HG03039 (cell line): ENCODE measurements at regions not wholly inside any gene's neighbourhood (a gene's known extent, or its start where the extent isn't known, plus 50 kb on each side); places are given as distances from the start of the nearest gene placed in this dataset.

ENCODE experiments used
- ATAC-seq: cut with Tn5 transposase; IDR thresholded peaks from one replicate; pipeline ENCODE4 v1.9.1; 2021; ENCODE audit warnings: mild to moderate bottlenecking, moderate library complexity; ENCODE audit not compliant: unreplicated experiment

DNA sequence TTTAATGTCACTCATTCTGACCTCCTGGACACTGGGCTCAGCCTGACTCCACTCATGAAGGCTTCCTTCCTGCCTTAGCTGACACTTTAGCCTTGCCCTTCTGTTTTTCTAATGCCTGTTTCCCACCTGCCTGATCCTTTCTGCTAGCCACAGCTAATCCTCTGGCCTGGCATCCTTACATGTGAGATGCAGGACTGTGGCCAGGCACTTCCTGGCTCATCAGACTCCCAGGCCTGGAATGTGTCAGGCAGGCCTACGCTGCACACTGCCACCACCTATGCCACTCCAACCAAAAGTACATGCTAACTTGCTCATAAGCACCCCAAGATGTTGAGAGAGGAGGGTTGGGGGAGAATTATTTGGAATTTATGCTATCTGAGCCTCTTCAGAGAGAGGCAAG, 138.8 kb upstream of the NALF2 start:
- no peak for ATAC-seq

DNA sequence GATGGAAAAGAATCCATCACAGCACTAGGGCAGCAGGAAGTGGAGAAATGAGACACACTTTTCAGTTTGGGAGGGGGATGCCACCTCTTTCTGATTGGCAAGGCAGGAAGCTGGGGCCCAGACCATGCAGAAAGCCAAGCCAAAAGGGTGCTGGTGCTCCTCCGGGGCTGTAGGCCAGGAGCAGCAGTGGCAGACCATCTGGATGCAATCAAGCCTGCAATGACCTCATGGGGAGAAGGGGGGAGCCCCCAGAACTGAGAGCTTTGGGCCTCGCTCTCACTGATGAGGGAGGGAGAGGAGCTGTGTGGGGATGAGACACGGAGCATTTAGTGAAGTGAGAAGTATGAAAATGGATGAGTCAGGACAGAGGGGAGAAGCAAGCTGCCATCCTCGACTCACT, 141.3 kb upstream of the NALF2 start:
- no peak for ATAC-seq

DNA sequence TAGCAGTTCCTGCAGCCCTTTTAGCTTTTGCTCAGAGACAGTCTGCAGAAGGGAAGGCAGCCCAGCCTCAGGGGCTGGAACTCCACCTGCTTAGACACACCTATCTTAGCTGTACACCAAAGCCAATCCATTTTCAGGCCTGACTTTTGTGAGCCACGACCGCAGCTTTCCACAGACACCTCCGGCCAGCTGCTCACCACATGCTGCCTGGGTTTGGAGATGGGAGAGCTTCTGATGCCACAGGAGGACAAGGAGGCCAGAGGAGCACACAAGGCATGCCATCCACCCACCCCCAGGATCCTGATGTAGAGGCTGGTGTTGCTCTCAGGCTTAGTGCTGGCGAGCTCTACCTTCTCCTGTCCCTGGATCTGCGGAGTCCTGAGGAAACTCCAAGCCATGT, 141.8 kb upstream of the NALF2 start:
- ATAC-seq: no peak

DNA sequence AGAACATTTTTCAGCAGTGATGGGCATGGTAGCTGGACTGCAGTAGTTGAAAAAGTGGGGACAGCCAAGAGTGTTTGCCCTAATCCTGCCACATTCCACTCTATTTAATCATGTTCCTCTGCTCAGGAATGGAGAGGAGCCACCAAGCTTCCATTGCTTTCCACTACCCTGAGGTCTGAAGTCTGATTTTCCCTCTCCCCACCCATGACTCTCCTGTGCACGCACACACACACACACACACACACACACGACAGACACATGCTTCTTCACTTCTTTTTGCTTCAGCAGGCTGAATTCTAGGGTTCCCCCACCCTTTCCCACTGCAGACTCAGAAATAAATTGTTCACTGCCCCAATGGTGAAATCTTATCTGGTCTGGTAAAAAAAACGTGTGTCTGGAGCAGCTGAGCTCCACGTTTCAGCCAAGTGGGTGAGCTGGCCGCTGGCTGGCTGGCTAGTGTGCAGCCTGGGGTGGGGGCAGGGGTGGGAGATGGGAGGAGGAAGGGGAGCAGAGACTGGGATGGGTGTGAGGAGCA, 142.7 kb upstream of the NALF2 start:
- no peak for ATAC-seq

DNA sequence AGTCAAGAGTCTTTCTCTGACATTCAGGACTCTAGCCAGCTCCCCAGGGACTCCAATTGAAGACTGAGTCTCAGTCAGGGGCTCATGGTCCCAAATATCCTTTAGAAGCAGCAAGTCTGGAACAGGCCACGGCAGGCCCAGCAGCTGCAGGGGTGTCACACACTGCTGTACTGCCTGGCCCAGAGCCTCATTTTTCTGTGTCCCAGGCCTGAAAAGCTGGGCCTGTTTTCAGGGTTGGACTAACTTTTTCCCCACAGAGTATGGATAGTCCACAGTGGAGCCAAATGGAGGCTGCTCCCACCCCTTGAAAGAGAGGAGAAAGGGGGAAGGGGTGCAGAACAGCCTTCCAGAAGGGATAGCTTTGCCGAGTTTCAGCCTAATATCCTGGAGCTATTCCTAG, 146.8 kb upstream of the NALF2 start:
- no peak for ATAC-seq

DNA sequence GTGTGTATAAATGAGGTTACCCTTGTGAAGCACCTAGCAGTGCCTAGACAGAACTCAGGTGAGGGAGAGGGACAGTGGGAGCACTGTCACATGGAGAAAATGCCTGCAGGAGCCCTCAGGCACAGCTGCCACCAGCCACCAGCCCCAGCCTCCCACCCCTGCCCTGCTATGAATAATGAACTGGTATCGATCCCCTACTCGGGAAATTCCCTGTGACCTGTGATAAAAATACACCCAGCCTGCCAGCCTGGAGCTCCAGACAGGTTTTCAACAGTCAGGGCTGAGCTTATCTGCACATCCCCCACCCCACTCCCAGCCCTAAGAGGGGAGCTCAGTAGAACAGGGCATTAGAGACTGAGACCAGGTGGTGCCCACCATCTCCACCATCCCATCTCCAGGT, 159.6 kb upstream of the PJA1 start:
- no peak for ATAC-seq

DNA sequence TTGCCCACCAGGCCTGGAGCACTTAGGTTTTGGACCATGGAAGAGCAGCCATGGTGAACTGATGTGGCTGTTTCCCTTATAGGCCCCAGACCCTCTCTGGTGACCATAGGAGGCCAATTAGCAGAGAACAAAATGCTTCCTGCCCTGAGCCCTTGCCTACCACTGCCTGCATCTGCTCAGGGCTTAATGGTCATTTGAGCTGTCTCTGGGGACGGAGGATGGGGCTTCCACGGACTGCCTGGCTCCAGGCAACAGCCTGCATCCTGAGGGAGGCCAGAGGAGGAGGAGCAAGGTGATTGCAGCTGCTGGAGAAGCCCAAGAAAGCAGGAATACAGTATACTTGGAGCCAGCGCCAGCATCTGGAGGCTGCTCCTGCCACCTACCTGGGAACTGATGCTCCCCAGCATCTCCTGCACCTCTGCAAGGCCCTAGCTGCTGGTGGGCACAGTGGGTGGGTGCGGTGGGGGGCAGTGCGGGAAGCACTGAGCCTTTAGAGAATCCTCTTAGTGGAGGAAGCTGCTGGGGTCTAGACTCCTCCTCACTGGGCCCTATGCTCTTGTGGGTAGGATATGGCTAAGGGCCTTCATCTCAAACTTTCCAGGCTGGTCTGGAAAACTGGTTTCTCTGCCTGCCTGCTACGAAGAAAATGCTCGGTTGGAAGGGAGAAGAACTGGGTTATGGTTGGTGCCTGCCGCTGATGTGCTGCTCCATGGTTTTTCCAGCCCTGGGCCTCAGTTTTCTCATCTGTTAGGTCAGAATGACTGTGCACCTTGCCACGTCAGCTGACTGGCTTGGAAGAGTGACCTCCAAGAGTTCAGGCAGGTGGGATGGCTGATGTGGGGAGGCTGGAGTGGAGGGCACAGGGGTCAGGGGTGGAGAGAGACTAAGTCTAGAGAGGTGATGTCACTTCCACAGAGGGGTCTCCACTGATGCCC, 158.8 kb upstream of the PJA1 start:
- no peak for ATAC-seq

DNA sequence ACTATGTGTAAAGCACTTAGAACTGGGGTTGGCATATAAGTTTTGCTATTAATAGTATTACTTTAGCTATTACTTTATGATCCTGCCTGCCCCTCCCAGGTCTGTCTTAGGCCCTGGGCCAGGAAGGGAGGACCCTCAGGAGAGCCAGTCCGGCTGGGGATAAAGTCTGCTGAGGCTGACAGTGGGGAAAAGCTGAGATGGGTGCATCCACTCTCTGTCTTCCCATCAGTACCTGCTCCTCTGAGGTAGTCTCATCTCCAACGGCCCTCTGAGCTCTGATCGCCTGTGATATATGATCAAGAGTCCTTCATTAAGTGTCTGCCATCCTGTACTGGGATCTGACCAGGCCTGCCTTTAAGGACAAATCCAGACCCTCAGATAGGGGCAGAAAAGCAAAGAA, 156.5 kb upstream of the PJA1 start:
- ATAC-seq: no peak

DNA sequence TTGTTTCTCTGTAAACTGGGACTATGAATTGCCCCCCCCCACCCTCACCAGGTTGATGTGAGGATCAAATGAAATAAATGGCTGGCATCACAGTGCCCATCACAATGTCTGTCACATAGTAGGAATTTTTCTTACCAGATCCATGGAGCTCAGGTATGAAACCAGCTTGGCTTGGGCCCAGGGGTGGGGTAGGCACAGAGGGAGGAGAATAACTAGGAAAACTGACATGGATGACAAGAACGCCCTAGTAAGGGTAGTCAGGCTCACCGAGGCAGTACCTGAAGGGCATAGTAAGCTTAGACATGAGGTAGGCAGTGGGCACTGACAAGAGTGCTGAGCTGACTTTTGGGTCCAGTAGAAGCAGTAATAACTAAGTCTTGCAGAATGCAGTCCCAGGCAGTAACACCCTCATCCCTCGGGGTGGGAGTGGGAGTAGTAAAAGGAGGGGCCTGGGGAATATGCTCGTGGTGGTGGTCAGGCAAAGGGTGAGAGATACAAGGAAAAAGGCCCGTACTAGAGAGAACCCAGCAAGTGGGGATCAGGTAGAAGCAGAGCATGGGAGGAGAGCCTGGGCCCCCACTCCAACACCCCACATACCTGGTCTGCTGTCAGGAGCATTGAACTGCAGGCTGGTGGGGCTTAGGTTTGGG, 155.9 kb upstream of the PJA1 start:
- ATAC-seq: no peak

DNA sequence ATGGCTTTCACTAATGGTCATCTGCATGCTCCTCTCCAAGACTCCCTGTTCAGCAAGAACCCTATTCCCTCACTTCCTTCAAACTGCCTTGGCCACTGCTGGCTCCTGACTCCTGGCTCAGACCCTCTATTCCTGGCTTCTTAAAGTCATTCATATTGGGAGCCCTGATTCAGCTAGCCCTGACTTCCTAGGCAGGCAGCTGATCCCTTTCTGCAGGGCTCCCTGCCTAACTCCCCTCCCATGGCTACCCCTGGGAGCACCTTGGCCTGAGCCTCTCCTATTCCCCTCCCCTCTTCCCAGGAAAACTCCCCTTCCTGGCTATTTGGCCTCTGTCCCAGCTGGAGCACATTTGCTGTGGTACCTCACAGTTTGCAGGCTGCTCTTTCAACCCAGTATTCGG, 154.9 kb upstream of the PJA1 start:
- no peak for ATAC-seq

DNA sequence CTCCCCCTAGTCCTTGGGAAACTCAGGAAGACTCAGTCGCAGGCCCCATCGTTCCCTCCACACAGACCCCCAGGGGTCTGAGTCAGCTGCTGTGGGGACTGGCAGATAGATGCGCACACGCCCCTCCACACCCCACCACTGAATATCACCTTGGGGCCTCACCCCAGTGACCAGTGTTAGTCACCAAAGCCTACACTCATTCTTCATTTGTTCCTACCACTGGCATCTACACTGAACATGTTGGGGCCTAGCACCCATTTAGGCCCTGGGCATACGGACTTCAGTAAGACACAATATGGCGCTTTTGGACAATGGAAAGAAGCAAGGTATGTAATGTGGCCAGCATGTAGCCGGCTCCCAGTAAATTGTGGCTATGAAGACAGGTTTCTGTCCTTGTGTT, 154.1 kb upstream of the PJA1 start:
- ATAC-seq: no peak

DNA sequence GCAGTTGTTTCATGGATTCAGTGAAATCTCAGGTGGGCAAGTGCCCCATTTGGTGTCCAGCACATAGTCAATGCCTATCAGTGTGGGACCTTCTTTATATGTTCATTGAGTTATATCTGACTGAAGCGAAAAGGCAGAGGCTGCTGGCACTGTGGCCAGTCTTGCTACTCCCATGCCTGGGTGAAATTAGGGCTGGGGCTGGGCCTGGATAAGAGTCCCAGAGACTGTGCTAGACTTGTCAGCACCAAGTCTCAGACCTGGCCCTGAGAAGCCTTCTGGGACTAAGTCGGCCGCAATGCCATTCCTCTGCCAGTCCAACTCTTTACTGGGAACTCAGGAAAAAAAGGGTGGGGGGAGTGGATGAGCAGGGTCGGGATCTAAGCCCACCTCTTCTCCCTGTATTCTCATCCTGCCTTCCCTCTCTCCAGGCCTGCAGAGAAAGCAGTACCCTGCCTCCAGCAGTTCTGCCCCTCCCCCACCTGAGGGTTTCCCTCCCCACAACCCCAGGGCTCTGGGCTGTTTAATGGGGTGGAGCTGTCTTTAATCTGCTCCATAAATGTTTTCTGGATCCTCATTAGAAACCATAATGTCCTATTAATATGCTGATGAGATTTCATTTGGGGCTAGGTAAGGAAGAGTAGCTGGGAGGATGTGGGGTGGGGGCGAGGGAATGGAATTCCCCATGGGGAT, 153.5 kb upstream of the PJA1 start:
- no peak for ATAC-seq

DNA sequence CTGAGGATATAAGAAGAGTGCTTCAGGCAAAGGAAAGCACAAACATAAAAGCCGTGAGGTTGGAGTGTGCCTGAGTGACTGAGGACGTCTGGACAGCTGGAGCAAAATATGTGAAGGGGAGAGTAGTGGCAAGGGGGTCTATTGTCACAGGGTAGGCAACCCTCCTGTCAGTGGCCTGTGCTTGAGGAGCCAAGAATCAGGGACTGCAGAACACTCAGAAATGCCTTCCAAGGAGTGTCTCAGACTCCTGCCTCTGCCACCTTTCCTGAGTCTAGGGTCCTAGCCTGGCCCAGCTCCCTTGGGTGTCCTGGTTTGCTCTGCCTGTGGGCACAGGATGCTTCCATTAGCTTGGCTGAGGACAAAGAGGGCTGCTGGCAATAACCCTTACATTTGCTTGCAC, 152.5 kb upstream of the PJA1 start:
- no peak for ATAC-seq

DNA sequence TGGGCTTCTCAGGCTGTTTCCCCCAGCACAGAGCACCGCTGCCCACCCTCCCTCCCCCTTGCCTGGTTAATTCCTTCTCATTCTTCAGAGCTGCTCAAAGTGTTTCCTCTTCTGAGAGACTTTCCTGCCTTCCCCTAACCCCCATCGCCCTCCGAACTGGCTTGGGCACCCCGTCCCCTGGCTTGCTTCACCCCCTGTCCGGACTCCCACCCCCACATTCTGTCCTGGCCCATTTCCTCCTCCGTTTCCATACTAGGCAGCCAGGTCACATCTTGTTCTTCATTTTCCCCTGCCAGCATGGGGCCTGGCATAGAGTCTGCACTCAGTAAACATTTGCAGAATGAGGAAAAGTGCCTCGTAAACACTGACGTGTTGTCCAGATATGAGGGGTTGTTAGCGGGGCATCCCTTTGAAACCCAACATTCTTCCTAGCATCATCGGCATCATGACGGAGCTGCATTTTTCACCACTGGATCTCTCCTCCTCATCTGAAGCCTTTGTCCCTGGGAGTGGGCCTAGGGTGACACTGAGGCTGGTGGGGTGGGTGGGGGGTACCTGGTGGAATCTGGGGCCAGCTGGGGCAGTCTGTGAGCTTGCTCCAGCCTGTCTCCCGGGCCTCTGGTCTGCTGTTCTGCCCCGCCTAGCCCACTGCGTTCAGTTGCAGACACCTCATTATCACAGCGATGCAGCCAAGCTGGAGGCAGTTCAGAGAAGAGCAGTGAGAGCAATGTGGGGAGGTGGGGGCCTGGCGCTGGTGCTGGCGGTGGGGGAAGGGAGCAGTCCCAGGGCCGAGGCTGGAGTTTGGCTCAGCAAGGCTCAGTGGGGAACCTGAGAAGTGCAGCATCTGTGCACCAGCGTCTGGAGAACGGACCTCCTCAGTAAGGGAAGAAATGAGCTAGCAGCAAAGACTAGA, 149.4 kb upstream of the PJA1 start:
- no peak for ATAC-seq

DNA sequence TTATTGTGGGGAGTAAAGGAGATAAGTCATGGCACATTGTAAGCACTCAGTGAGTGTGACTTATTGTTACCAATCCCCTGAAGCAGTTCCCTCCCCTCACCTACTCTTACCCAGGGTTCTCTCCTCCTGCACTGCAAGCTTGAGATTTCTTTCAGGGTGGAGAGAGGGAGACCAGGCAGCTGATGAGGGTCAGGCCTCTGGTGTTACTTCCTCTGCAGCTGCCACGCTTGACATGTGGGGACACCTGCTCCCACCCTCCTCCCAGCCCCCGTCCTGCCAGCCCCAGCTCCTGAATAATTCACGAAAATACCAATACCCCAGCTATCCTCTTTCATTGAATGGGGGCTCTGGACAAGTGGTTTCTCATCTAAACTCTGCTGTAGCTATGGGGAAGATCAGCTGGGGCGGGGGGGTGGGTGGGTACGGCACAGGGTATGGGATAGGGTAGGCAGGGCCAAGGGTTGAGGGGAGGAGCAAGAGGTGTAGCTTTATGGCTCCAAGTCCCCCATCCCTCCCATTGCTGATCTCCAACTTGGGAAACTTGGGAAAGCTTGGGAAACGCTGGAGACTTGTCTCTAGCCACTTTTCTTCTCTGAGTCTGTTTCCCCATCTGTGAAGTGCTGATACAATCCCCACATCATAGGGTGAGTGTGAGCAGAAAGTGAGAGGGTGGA, 148.5 kb upstream of the PJA1 start:
- ATAC-seq: no peak

DNA sequence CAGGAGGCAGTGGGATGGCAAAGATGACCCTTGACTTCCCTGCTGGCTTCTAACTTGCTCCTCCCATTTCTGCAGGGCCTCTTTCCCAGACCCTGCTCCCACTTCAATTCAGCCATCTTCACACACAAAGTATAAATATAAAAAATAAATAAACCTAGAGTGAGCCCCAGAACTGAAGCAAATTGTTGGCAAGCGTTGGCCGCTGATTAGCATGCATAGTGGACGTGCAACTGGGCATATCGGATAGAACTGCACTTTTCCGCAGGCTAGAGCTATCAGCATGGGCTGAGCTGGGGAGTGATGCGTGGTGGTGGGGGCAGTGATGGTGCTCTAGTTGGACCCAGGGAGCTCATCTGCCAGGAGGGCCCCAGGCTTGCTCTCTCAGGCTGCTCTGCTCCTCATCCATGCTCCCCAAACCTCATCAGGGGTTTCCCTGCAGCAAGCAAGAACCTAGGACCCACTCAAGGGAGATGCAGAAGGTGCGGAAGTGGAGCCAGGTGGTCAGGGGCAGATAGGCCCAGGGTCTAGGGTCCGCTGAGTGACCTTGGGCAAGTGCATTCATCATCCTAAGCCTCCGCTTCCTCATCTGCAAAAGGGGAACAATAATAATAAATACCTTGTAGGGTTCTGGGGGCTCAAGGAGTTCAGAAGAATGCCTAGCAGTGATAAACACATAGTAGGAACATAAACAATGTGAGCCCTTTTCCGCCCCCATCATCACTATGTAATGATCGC, 146.8 kb upstream of the PJA1 start:
- ATAC-seq: no peak

DNA sequence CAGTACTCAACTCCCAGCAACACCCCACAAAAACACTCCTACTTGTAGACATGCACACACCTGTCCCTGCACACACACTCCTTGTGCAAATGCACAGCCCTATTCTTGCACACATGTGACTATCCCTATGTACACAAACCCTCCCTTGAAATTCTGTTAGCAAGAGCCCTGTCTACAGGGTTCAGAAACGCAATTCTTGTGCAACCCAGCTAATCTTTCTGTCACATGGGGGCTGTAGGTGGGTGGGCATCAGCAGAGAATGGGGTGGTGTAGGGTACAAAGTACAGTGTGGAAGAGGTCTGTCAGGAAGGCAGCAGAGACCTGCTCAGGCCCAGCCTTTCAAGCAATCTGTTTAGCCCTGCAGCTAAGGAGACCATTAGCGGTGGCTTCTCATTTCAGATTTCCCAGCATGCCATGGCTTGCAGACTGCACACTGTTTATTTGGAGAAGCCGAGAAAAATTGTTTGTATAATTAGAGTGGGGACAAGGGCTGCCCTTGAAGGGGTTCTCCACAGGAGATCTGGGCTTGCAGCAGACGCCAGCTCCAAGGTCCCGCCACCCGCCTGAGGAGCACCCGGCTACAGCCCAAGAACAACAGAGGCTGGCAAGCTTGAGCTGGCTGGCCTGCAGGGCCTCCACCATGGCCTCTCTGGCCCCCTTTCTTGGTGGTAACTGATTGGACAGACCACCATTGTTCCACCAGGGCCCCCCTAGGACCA, 144.0 kb upstream of the PJA1 start:
- no peak for ATAC-seq

DNA sequence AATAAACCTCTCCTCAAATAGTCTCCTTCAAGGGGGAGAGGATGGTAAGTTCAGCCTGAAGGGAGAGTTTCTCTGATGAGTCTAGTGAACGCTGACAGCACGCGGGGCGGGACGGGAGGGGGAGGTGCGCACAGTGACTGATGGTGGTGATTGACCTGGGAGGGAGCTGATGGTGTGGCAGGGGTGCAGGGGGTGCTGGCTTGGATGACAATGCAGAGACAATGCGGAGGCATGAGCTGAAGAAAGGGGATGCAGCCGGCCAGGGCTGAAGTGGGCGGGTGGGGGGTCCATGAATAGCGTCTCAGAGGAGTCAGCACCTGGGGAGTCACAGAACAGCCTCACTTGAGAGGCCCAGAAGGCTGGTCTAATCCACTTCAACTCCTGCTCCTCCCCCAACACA, 142.5 kb upstream of the PJA1 start:
- no peak for ATAC-seq

DNA sequence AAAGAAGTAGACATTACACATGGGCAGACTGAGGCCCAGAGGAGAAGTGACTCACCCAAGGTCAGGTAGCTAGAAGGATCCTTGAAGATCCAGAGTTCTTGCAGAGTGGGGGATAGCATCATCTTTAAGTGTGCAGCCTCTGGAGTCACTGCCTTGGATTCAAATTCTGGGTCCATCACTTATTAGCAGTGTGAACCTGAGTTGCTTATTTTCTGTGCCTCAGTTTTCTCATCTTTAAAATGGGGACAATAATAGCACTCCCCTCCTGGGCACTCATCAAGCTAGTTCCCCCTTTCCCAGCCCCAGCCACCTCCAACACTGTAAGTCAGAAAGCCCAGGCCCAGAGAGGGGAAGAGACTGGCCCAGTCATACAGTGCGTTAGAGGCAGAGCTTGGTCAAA, 141.8 kb upstream of the PJA1 start:
- ATAC-seq: no peak
